ENCODE measurements at regions not wholly inside any gene's neighbourhood (a gene's known extent, or its start where the extent isn't known, plus 50 kb on each side); places are given as distances from the start of the nearest gene placed in this dataset.
A peak's percentile ranks its signal among the peaks of the same experiment; 100 is the strongest.
"Not testable (repeated sequence)": the region's sequence is repeated elsewhere in the genome, so short reads cannot be mapped to it uniquely, and the experiment has no call there.

DNA sequence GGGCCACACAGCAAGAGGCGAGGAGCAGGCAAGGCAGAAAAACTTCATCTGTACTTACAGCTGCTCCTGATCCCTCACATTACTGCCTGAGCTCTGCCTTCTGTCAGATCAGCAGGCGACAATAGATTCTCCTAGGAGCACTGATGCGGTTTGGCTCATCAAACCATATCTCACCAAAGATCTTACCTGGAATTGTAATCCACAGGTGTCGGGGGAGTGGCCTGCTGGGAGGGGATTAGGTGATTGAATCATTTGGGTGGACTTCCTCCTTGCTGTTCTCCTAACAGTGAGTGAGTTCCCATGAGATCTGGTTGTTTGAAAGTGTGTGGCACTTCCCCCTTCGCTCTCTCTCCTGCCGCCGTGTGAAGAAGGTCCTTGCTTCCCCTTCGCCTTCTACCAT lies 647.3 kb downstream of the SOCS6 start:
- DNase-seq, result no peak

DNA sequence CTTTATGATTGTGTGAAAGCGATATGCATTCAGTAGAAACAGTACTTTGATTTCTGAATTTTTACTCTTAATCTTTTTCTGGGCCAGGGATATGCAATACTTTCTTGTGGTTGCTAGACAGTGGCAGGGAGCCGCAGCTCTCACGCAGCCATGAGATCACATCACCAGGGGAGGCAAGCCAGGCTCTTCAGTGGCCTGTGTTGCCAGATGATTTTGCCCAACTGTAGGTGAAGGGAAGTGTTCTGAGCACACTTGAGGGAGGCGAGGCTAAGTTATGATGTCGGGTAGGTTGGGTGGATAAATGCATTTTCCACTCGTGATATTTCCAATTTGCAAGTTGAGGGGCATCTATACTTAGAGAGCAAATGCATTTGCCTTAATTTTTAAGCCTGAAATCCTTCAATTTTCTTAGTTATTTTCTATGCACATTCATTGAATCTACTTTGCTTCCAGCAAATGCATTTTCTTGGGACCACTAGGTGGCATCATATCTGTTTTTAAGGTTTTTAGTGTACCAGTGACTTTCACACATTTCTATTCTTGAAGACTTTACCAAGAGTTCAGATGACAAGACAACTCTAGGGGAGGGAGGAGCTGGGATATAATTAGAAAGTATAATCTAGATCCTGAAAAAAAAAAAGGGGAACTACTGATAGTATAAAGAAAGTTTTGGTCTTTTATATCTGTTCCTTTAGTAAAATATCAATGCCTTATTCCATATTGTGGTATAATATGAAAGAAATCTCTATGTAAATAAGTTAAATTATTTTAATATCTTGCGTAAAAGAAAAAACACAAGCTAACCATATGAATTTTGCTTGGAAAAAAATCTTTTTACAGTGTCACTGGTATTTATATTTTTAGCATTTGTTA lies 643.3 kb downstream of the SOCS6 start:
- no peak for DNase-seq

DNA sequence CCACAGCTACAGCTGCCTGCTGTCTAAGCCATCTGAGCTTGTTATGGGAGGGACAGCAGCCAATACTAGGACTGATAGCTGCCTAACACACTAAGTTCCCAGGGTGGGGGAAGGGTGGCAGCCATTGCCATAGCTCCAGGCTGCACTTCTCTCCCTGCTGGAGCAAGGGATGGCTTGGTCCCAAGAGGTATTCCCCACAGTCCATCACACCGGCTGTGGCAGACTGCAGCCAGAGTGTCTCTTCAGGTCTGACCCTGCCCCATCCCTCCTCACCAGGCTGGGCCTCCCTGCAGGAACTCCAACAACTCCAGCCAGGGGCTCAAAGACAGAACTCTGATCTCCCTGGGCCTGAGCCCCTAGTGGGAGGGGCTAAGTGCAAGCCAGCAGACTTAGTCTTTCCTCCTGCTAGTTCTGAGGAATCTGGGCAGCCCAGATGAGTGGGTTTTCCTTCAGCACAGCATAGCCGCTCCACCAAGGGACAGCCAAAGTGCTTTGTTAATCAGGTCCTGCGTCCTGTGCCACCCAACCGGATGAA lies 632.1 kb downstream of the SOCS6 start:
- no peak for DNase-seq

DNA sequence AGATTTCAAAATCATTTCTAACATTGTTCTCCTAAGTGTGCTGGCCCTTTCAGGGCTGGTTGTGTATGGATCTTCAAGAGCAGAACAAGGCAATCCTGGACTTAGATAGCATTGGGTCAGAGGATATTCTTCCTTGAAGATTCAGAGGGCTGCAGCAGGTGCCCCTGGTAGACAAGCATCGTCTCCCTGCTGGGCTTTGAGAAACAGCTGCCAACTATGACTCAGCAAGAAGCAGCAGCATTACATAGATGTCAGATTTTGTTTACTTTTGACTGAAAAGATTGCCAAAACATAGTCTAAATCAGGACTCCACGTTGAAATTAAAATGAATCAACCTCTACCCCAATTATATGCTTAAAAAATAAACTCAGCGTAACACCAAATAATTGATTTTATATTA lies 618.8 kb downstream of the SOCS6 start:
- no peak for DNase-seq

DNA sequence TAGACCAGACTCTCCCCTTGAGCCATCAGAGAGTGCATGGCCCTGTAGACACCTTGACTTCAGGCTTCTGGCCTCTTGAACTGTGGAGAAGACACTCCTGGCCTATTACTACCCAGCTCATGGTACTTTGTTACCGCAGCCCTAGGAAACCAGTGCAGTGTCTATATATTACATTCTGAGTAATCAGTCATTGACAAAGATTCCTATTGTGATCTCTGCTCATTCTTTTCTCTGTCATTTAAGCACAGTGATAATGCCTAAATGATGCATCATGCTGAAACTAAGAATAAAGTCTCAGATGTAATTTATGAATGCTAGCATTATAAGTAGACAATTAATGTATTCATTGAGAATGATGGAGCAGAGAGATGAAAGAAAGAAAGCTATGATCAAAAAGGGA lies 603.5 kb downstream of the SOCS6 start:
- no peak for DNase-seq

DNA sequence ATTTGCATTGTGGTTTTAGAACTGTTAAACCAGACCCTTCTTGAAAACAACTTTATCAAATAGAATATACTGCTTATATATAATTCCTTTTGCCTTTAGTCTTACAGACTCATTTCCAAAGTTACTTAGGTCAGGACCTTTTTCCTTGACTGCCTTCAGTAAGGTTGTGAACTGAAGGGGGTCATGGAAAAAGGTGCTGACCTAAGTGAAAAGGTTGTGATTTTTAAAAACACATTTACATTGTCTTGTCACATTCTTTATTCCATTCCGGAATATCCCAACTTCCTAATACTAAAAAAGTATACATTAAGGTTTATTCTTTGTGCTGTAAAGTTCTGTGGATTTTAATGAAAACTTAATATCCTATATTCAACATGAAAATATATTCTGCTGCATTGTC lies 581.4 kb downstream of the SOCS6 start:
- no peak for DNase-seq

DNA sequence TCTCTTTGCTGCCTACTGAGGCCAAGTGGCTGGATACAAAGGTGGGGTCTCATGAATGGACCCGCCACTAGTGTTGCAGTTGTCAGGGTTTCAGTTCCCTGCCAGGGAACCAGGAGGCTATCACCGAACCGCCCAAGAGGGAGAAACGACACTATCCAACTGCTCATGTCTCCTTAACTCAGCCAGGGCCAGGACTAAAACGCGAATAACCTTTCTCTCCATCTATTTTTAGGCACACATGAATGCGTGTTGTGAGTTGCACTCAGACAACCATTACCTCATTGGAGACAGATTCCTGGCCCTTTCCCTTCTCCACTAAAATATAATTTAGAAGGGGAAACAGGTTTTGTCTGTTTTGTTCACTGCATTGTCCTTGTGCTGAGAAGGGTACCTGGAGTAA lies 559.5 kb downstream of the SOCS6 start:
- DNase-seq, result no peak

DNA sequence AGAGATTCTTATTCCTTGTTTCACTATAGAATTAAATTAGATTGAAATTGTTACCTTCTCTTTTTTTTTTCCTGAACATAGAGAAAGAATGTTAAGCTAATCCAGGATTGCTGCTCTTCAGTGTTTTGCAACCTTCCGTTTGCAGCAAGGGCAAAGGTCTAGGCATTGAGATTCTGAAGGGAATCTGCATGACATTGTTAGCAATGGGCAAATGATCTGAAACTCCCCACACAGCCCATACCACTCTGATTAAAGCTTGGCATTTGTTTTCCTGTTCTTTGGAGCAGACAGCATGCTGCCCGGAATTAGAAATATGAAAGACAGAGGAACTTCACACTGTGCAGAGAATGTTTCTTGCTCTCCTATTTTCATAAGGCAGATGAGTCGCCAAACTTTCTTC lies 551.8 kb downstream of the SOCS6 start:
- DNase-seq, result no peak

DNA sequence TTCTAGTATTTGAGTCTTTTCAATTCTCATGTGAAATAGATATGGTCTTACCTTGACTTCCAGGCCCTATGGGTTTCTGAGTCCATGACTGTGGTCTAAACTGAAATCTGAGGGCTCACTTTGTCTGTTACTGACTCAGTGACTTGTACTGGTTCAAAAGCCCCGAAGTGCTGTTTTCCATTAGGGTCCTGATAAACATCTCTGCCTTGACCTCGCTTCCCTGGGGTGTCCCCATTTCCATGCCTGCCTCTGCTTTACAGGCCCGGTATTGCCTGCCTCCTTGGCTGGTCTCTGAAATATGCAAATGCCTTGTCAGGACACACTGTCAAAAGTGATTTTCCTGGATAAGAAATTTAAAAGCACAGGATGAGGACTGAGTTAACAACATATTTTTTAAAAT lies 538.8 kb downstream of the SOCS6 start:
- DNase-seq, result no peak

DNA sequence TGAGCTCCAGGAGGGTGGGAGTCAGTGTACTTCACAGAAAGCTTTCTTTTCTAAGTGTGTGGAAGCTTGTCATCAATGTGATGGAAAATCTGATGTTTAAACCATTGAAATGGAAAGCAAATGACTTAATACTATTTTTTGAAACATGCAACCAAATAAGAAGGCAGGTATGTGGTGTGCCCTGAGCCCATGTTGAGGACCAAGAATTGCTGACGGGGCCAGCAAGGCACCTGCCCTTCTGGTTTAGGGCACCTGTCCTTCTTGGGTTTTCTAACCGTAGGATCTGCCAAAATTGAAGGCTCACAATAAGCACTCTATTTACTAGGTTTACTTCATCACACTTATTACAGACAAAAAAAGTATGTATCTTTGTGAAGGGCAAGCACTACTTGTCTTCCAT lies 537.7 kb downstream of the SOCS6 start:
- DNase-seq, result no peak

DNA sequence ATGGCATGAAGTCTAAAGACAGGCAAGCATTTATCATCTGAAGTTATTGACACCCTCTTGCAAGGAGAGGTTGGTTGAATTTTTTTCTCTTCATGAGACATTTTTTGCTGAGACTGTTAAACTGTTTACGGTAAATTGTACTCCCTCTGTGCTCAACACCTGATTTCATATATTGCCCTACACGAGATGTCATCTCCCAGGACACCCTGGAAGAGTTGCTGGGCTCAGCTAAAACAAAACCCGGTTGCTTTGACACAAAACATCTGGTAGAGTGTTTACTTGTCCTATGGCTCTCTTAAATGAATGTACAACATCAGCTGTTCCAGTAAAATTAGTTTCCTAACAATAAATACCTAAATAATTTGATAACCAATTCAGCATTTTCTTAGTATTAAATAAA lies 533.8 kb downstream of the SOCS6 start:
- no peak for DNase-seq

DNA sequence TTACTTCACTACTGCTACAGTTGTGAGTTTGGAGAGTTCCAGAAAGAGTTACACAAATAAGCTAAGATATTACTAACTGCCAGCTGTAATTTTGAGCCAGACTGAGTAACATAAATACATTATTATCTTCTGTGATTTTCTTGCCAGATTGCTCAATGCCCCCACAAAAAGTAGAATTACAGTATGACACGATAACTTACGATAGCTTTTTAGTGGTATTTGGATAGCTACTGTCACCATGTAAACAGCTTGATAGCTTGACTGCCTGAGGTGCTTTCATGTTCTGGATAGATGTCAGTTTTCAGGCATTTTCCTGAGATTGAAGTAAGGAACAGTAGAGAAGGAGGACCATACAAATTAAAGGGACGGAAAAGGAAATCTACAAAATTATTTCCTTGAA lies 533.3 kb downstream of the SOCS6 start:
- DNase-seq, result no peak

DNA sequence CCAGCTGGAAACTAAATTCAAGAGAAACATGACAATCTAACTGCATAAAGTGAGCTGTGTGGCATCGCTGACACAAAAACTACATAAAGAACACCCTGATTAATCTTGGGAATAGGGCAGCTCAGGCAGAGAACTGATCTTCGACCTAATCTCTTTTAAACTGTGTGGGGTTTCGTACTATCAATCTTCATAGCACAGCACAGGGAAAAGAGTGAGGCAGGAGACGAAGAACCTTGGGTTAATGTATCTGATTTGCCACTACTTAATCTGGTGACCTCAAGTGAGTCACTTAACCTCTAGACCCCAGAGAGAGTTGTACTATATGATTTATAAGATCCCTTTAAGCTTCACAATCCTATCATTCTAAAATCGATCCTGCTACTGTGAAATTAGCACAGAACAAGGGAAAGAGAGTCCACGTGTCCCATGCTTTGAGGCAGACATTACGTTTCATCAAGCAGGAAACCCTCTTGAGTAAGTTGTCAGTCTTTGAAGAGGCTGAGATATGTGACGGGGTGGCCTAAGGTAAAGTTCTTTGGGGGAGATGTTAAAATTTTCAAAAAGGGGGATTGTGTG lies 519.7 kb downstream of the SOCS6 start:
- no peak for DNase-seq

DNA sequence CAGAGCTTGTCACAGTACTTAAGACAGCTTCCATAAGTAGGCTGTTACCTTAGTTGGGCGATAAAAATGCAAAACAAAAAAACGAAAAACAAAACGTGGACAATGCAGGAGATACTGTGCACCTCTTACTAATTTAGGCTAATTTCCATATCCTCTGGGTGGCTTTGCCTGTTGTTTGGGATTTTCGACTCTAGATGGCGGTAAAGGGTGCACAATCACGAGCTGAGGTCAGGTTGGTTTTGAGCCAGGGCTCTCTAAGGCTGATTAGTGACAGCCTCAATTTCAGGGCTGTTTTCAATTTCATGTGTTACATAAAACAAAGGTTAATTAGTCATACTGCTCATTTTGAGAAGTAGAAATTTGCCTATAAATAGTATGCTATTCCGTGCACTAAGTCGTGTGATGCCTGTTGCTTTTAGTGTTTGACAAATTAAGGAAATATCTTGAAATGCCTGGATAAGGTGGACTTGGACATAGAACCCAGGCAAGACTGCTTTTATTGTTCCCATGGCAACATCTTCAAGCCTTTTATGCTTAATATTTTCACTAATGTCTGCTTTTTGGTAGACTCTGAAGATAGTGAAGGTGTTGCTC lies 493.1 kb downstream of the SOCS6 start:
- peak; percentile 35 for DNase-seq

DNA sequence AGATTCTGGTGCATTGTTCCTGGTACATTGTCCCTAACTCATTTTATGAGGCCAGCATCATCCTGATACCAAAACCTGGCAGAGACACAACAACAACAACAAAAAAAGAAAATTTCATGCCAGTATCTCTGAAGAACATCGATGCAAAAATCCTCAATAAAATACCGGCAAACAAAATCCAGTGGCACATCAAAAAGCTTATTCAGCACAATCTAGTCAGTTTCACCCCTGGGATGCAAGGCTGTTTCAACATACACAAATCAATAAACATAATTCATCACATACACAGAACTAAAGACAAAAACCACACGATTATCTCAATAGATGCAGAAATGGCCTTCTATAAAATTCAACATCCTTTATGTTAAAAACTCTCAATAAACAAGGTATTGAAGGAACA lies 477.4 kb downstream of the SOCS6 start:
- not testable (repeated sequence) for DNase-seq

DNA sequence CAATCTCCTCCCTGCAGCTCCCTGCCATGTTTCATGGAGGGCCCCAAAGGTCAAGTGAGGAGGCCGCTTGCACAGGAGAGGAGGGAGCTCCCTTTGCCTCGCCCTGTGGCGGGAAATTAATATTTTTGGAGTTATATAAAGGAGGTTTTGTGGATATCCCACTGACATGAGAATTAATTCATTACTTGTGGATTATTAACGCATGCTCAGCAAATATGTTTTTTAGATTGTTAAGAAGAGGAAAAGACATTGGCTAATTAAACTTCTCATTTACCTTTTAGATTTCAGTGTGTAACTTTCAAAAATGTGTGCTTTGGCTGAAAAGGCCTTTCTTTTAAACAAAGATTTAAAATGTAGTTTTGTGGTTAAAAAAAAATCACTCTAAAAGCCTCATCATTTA lies 474.0 kb downstream of the SOCS6 start:
- DNase-seq, result no peak

DNA sequence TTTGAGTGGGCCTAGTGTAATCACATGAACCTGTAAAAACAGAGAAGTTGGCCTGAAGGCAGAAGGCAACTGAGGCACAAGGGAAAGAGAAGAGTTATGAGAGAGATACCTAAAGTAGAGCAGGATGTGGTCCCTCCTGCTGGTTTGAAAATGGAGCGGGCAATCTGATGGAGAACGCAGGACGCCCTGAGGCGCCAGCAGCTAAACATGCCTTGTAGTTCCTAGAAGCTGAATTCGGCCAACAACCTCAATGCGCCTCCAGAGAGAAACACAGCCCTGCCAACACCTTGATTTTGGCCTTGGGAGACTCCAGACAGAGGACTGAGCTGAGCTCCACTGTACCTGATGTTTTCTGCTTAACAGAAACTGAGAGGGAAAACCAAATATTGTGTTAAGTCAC lies 469.9 kb downstream of the SOCS6 start:
- DNase-seq, result no peak

DNA sequence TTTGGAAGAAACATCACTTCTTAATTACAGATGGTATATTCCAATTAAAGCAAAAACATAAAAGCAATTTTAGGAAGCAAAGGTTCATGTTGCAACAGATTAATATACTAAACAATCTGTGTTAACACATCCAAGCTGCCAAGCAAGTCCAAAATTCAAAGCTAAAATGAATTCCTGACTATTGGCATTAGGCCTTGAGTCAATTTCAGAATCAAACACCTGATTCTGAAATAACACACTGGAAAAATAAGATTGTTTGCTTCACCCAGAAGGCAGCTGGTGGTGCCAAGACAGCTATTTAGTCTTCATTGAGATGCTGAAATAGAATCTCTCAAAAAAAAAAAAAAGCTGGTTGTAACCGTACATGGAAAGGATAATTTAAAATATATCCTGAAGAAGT lies 465.6 kb downstream of the SOCS6 start:
- no peak for DNase-seq

DNA sequence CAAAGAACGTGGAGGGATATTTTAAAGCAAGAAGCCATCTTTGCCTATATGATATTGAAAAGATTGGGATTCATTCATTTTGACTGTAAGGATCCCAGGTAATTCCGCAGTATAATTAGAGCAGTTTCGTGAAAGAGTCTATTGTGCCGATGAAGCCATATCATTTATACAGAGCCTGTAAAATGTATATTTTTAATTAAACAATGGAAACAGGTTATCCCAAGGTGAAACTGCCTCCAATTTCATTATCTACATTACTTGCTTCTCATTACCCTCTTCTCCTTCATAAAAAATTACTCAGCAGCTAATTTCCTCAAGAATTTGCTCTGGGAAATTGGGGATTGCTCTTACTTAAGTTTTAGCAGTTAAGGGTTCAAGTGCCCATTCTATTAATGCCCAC lies 444.1 kb downstream of the SOCS6 start:
- no peak for DNase-seq

DNA sequence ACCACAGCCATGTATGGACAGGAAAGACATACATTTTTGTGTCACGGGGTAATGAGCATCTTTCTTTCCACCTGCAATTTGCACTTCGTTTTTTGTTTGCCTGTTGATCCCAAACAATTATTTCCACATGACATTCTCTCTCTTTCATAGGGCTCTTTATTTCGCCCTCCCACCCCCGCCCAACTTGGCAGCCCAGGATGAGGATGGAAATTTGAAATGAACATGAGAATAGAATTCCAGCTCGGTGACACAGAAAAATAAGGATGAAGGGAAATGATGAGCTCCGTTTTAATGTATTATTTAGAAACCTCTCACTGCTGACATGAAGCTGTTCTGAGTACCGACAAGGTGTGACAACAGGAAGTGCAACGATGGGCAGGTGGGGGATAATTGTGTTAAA lies 443.3 kb downstream of the SOCS6 start:
- no peak for DNase-seq

DNA sequence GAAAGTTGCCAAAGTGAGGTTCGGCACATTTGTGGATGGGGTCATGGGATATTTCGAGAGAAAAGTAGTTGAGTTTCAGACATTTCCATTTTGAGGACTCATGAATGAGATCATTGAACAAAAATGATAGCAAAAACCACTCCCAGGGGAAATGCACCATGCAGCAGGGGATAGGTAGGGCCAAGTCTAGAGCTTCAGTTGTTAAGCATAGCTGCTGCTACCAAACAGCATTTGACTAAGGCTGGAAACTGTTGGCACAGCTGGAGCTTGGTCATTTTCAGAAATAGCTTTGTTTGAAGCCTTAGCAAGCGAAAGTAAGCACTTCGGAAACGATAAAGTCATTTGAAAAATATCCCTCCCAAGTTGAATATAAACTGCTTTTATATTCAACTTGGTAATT lies 431.8 kb downstream of the SOCS6 start:
- DNase-seq, result no peak

DNA sequence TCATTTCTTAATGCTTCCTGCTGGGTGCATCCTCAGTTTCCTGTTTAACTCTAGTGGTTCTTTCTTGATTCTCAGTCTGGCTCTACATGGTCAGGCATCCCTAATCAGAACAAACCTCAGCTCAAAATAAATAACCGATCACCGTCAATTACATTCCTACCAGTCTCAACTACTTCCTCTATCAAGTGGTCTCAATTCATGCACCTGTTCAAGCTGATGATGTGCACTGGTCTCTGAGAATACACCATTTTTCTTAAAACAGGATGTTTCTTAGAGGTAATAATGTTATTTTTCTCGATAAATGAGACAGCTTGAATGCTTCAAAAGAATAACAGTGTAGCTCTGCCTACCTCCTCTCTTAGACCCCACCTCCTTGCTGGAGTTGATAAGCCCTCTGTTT lies 420.9 kb downstream of the SOCS6 start:
- DNase-seq, result no peak

DNA sequence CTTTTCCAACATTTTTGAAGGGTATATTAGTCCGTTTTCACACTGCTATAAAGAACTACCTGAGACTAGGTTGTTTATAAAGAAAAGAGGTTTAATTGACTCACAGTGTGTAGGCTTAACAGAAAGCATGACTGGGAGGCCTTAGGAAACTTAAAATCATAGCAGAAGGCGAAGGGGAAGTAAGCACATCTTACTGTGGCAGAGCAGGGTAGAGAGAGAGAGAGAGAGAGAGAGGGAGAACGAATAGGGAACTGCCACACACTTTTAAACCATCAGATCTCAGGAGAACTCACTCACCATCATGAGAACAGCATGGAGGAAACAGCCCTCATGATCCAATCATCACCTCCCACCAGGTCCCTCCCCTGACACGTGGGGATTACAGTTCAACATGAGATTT lies 420.3 kb downstream of the SOCS6 start:
- DNase-seq, result no peak

DNA sequence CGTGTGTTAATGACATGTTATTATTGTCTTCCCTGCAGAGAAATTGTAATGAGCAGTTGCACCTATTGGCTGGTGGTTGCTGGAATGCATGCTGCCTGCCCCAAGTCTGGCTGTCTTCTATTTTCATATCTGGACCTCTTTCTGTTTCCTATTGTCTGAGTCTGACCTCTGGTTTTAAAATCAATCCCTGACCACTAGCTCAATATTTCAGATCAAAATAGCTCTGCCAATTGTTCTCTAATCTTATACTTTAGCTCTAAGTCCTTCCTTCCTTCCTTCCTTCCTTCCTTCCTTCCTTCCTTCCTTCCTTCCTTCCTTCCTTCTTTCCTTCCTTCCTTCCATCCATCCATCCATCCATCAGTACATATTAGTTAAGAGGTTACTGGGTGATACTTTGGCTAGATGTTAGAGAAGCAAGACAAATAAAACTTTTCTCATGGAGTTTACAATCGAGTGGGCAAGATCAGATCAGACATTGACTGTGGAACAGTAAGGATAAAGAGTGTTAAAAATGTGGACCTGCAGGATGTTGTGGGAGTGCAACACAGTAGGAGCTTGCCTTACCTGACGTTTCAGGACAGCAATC lies 417.1 kb downstream of the SOCS6 start:
- DNase-seq, result no peak

Data from activated CD4-positive, alpha-beta T cell treated with anti-CD3 and anti-CD28 coated beads for 1 hour (primary cell).